Body of pancreas (tissue), 4 donors: ENCODE measurements at regions not wholly inside any gene's neighbourhood (a gene's known extent, or its start where the extent isn't known, plus 50 kb on each side); places are given as distances from the start of the nearest gene placed in this dataset.

Source experiments
- POLR2A ChIP-seq, 3 donors: fragments of 450-650 bp; IDR thresholded peaks; one replicate each; pipeline ENCODE4 v1.6.1; 2016; ENCODE audit warnings: antibody characterized with exemption in 3 of 3, mild to moderate bottlenecking in 2 of 3
- TF ChIP-seq, protein P1 (sequence below), 7 experiments: fragments of 450-650 bp in 4 of 7; fragments of 200-600 bp in 3 of 7; sonication (generic) in 3 of 7; IDR thresholded peaks; one replicate each; pipeline ENCODE4 v1.5.1; 2016 to 2019; ENCODE audit warnings: antibody characterized with exemption in 7 of 7

- TF ChIP-seq, protein P1, sequence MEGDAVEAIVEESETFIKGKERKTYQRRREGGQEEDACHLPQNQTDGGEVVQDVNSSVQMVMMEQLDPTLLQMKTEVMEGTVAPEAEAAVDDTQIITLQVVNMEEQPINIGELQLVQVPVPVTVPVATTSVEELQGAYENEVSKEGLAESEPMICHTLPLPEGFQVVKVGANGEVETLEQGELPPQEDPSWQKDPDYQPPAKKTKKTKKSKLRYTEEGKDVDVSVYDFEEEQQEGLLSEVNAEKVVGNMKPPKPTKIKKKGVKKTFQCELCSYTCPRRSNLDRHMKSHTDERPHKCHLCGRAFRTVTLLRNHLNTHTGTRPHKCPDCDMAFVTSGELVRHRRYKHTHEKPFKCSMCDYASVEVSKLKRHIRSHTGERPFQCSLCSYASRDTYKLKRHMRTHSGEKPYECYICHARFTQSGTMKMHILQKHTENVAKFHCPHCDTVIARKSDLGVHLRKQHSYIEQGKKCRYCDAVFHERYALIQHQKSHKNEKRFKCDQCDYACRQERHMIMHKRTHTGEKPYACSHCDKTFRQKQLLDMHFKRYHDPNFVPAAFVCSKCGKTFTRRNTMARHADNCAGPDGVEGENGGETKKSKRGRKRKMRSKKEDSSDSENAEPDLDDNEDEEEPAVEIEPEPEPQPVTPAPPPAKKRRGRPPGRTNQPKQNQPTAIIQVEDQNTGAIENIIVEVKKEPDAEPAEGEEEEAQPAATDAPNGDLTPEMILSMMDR (IDR thresholded peaks at IDR 0.05) = no peak
- TF ChIP-seq POLR2A (IDR thresholded peaks at IDR 0.05) = no peak
These were observed 824.2 kb downstream of the PLCL1 start for GRCh38 chr2:198628596-198628995.
